NCI-H1436 treated with DMSO at 0.1 percent for 48 hours (cell line): ENCODE measurements at regions not wholly inside any gene's neighbourhood (a gene's known extent, or its start where the extent isn't known, plus 50 kb on each side); places are given as distances from the start of the nearest gene placed in this dataset.

ENCODE experiments used
- DNase-seq: peaks from one replicate; lab custom pipeline; 2025; lab: John Stamatoyannopoulos, UW

DNA sequence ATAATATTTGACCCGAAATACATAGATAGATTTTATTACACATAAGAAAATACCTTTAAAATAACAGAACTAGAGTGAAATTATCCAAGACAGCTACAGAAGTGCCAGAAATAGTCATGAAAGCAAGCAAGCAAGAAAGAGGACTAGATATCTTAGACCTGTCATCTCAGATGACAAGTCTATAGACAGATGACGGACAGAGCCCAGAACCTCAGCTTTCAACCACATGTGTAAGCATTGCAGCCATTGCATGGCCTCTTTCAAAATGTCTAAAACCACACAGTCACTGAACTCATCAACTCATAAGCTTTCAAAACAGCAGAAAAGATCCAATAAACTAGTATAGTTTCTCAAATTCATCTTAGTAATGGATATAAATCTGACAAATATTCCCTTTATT is 59.8 kb upstream of the FHIT start:
- DNase-seq, result no peak

DNA sequence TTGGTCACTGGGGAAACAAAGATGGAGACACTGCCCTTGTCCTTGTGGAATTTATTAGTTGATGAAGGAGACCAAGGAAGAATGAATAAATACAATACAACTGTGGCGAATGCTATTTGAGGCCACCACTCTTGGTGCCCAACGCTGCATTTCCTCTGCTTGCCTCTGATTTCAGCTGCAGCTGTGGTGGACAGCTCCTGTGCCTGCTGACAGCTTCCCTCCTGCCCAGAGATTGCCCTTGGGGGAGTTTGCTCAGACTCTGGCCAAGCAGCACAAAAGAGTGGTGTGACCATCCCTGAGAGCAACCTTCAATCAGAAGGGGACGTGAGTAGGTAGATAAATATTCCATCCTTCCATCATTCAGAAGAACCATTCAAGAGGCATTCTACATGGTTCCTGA is 64.6 kb upstream of the FHIT start:
- no peak for DNase-seq

DNA sequence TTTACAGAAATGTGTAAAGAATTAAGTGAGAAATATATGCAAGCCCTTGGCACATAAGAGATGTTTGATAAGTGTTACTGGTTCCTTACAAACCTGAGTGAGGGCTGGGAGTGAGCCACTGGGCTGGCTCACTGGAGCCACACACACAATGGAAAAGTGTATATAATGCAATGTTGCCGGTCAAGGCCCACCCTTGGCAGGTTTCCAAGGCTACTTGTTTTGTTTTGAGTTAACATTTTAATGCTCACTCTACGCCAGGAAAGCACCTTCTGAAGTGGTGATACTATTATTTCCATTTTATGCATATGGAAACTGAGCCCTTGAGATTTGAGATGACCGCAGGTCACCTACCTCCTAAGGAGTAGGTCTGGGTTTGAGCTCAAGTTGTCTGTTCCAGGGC is 71.8 kb upstream of the FHIT start:
- DNase-seq, result no peak

DNA sequence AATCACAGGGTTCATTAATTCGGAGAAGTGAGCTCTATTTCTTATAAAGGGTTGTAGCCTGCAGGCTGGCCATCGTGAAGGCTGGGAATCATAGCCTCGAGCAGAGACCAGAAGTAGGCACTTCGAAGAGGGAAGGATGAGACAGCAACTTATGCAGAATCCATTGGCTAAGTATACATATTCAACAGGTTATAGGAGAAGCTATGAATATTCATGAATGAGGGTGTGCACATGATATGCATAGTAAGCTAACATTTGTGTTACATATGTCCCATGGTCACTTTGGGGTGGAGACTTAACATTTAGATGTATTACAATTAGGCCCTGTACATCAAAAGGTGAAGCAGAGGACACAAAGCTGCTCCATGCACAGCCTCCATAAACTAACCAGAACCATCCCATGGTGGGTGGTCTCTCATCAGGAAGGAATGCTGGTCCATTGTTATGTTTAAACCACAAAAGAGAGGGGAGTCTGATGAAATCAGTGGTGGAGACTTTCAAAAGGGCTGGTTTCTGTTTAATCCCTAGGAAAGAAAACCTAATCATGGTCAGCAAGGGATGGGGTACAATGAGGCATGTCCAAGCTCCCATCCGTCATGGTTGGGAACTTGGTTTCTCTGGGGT is 80.8 kb upstream of the FHIT start:
- DNase-seq, result no peak

DNA sequence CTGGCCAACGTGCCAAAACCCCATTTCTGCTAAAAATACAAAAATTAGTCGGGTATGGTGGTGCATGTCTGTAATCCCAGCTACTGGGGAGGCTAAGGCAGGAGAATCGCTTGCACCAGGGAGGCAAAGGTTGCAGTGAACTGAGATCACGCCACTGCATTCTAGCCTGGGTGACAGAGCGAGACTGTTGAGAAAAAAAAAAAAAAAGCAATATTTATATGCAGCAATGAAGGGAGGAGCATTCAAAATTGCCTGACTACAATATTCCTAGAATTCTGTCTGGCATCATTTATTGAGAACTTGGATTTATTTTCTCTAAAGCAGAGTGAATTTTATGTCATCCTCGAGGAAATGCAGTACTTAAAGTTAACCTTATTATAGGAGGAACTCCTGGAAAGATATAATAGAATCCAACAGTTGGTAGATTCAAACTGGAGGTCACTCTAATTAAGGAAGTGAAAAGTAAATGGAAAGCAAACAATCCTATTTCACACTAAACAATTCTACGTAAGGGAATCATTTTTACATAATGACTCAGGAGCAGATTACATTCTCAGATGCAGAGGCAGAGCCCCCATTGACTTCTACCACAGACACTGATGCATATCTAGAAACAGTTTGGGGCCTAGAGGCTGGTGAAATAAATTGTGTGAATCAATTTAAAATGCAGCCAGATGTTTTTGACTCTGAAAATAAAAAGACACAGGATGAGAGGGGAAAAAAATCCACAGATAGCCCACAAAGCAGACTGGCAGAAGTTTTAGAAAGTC is 82.1 kb upstream of the FHIT start:
- DNase-seq, result no peak

DNA sequence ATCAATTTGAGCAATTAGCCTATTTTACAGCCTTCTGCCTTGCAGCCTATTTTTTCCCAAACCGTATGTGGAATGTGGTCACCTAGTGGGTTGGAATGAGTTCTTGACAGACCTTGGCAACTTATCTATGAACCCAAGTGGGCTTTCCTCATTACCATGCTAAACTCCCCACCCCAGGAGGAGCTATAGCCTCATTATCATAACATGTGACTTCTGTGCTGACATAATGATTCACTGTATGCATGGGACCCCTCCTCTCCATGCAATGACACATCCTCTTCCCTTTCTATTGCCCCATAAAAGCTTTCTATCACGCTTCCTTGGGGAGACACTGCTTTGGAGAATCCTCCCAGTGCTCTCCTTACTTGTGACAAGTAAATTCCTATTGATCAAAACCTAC is 83.5 kb upstream of the FHIT start:
- no peak for DNase-seq

DNA sequence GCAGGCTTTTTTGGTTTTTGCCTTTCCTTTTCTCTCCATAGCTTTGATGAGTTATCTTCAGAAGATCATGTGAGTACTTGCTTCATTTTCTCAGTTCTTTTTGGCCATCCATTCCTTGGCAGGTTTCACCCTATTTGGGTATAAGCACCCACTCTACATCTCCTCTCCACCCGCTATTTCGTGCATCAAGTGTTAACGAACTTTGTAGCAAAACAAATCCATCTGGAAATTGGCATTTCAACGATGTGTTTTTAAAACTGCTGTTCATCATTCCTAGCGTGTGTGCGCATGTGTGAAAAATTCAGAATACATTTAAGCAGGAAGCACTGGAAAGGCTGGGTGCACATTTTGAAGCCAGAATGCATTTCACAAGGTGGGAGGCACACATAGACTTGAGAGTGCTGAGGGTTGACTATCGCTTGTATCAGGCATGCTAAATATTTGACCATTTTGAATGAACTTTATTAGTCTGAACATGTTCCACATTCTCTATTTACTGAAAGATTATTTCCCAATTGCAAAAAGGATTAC is 89.7 kb upstream of the FHIT start:
- DNase-seq, result no peak

DNA sequence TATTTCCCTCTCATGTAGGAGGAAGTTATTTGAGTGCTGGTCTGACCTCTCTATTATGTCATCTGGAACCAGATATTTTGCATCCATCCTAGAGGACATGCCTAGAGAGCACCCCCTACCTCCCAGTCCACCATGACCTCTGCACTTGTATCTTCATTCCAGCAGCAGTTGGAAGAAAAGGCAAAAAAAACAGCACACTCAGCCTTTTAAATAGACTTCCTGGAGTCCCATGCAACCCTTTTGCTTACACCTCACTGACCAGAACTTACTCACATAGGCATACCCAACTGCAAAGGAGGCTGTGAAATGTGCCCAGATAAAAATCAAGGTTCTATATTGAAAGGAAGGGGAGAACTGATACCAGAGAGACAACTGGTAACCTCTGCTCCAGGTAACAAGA is 92.3 kb upstream of the FHIT start:
- no peak for DNase-seq

DNA sequence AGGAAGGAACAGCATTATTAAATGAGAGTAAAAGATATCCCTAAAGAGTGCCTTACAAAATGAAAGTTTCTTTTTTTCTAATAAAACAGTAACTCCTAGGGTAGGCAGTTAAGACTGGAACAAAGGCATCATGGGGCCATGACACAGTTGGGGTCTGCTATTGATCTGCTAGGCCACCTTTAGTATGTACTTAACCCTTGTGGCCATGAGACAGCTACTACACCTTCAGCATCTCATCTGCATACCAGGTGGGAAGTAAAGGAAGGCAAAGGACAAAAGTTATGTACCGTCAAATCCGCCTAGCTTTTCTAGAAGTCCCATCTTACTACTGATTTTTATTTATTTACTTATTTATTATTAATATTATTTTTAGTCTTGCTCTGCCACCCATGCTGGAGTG is 93.8 kb upstream of the FHIT start:
- DNase-seq, result no peak

DNA sequence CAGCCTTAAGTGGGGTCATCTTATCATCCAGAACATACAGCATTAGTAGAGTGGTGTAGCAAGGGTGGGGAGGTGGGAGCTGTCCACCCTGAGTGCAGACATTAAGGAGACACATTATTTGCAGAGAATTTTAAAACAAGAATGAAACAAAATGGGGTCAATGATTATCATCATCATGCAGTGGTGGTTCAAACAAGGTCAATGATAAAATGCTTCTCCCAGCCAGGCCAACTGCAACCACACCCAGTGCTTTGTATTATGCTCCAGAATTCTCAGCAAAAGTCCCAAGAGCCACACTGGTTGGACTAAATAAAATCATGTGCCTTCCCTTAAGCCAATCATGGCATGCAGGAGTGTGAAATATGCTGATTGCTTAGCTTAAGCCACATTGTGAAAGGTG is 96.7 kb upstream of the FHIT start:
- no peak for DNase-seq

DNA sequence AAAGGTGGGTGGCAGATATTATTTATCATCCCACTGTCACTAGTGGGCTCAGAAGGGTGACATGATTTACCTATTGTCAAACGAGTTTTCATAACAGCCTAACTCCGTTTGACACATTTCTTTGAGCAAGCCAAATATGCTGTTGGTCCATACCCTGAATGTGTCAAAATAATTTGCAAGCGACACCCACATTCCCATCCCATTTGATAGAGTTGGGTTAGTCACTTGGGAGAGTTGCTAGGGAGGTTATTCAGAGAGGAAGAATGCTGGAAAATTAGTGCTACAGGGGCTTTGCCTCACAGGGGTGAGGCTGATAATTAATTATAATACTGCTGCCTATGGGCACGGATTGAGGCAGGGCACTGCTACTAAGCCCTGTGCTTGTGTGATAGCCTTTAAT is 98.5 kb upstream of the FHIT start:
- no peak for DNase-seq

DNA sequence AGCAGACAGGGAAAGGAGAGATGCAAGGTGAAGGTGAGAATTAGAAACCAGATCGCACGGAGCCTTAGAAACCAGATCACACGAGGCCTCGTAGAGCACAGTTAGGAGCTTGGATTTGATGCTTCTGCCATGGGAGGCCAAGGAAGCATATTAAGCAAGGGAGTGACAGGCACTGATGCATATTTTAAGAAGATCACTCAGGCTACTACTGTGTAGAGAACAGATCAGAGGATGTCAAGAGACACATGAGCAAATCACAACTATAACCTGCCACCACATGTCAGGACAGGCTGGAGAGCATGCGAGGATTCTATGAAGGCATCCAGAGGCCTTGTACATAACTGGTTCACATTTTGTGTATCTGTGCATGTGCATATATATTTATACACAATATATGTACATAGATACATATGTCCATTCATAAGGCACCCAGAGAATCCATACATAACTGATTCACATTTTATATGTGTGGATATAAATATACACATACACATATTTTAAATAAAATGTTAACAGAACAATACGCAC is 99.6 kb upstream of the FHIT start:
- DNase-seq, result no peak

DNA sequence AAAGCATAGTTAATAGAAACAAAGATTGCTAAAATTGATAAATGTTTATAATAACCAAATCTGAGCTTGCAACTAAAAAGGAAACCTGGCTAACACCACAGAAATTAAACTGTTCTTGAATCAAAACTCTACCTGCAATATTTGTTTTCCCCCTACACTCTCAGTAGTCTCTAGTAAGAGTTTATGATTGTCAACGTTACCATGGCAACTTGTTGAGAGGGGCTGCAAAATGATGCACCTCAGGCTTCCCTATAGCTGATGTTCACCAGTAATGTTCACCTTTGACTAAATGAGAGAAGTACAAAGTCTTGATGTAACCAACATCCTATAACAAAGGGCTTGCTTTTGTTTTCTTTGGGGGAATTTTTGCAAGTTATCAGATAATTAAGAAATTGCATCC is 101.1 kb upstream of the FHIT start:
- DNase-seq, result no peak

DNA sequence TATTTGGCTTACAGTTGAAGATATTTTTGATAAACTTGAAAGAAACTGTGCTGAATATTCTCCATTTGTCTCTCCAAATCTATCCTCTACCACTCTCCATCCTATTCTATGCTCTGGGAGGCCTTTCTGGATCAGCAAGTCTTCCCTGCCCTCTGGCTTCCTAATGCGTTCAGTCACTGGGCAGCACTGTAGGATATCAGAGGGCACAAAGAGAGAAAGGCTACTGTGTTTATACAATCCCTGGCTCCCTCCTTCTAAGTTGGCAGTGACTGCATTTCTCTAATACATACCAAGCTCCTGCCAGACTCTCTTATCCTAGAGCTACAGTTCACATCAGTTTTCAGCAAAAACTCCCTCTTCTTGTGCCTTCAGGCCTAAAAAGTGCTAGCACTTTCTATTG is 102.1 kb upstream of the FHIT start:
- DNase-seq, result no peak

DNA sequence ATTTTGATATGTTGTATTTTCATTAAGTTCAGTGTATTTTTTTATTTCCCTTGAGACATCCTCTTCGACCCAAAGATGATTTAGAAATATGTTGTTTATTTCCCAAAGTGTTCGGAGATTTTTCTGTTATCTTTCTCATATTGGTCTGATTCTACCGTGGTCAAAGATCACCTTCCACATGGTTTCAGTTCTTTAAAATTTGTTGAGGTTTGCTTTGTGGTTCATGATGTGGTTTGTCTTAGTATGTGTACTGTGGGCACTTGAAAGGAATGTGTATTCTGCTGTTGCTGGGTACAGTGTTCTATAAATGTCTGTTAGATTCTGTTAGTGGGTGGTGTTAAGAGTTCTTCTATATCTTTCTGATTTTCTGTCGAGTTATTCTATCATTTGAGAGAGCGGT is 103.4 kb upstream of the FHIT start:
- no peak for DNase-seq

DNA sequence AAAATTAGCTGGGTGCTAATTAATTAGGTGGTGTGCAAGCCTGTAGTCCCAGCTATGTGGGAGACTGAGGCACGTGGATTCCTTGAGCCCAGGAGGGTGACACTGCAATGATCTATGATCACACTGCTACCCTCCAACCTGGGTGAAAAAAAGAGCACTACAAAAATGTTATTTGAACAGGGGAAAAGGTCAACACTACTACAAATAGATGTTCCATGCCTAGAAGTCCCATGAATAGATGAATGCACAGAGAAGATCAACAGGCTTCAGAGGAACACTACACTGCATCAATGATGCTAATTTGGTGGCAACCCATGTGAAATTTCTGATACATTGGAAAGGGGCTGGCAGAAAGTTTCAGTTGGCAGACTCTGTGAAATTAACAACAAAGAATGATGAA is 105.4 kb upstream of the FHIT start:
- DNase-seq, result no peak

DNA sequence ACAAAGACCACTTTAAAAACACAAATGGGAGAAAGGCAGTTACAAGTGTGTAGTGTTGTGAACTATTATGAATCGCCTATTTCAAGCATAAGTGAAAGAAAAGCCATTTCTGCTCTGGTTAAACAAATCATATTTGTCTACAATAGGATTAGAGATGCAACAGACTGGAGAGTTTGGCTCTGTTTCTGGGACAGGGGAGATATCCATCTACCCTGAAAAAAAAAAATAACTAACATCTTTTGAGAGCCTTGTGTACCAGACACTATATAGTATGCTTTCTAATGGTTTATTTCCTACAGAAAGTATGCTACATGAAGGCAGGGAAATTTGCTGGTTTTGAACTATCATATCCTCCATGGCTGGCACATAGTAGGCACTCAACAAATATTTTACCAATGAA is 106.7 kb upstream of the FHIT start:
- DNase-seq, result no peak

DNA sequence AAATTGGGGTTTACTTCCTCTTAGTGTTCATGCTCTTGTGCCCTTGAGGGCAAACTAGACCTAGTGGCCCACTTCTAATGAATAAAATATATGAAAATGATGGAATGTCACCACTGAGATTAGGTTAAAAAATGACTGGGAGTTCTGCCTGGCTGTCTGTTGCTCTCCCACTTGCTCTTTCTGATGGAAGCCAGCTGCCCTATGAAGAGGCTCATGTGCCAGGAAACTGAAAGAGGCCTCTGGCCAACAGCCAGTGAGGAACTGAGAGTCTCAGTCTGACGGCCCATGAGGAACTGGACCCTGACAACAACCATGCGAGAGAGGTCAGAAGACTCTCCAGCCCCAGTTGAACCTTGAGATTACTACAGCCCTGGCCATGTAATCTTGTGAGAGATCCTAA is 107.1 kb upstream of the FHIT start:
- no peak for DNase-seq

DNA sequence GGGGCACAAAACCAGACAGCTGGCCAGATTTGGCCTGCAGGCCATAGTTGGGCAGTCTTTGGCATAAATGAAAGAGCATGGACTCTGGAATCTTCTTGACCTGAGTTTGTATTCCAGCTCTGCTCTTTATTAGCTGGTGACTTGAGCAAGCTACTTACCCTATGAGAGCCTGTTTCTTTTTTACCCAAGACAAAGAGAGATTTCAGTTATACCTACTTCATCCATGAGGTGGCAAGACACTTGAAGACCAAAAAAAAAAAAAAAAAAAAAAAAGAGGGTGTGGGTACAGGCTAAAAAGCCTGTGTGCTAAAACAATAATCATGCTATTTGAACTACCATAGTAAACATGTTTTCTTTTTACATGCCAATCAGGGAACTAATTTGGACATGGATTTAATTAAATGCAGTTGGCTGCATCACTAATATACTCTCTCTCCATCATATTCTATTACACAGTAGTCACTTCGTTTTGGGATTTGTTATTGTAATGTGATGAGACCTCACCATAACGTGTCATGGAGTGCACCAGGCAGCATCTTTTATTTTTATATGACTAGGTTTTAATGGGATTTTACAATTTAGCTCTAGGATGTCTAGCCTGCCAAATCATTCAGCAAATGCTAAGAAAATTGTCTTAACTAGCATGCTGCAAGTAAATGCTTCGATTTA is 109.2 kb upstream of the FHIT start:
- DNase-seq, result no peak

DNA sequence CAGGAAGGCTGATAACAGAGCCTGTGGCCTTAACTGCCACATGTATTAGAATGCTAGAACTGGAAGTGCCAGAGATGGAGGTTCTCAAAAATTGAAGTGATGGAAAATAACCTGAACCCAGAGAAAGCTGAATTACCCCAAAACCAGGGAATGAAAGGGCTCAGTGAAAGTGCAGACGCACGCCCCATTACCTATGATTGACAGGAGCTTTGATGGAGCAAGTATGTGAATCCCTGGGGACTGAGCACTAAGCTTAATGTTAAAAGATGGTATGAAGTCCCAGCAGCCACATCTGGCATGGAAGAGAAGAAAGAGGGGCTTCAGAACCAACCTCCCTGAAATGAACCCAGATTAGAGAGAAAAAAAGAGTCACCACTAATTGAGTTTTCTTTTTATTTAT is 118.4 kb upstream of the FHIT start:
- DNase-seq, result no peak

DNA sequence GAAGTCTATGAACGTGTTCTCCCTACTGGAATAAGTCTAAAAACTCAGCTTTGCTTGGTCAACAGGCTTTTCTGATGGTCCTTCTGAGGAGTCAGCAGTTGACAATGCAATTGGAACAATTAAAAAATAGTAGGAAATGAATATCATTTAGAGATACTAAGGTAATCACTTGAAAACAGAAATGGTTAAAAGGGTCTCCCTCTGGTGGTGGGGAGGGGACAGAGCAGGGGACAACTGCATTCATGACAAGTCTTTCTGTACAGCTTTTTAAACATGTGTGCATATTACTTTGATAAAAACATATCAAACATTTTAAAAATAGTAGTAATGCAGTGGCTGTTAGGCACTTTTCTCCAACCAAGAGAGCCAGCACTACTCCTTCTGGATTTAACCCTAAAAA is 119.9 kb upstream of the FHIT start:
- DNase-seq, result no peak

DNA sequence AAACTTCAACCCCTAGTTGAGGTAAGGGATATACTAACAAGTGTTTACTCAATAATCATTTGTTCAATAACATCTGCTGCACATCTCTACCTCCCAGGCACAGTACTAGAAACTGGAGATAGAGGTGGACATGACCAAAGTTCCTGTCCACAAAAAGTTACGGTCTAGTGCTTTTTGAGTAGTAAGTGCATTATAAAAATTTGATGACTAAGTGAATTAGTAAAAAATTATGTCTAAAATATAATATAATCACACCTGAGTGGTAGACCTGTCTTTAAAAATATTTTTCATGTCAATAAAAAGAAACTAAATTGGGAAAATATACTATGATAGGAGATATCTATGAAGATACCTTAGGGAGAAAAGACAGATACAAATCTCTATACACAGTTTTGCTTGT is 121.5 kb upstream of the FHIT start:
- DNase-seq, result no peak

DNA sequence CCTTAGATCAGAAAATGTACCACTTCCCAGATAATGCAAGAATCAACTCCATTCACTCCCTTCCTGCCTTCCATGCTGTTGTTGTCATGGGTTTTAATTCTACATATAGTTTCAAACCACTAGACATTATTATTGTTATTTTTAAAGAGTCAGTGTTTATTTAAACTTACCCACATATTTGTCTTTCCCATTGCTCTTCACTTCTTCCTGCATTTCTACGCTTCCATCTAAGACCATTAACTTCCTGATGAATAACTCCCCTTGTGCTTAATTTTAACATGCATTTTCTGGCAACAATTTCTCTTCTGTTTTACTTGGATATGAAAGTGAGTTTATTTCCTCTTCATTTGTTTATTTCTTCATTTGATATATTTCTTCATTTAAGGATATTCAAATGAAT is 127.1 kb upstream of the FHIT start:
- DNase-seq, result no peak
